ENCODE measurements at regions not wholly inside any gene's neighbourhood (a gene's known extent, or its start where the extent isn't known, plus 50 kb on each side); places are given as distances from the start of the nearest gene placed in this dataset.

- no peak overlapping the region for H4K91ac ChIP-seq (replicated peaks; ENCODE audit: insufficient read length, low read length)
- no peak overlapping the region for H4K5ac ChIP-seq (ENCODE audit: insufficient read length, low read depth, low read length)
- TF ChIP-seq ASH2L (IDR thresholded peaks at IDR 0.05; ENCODE audit: low read length) (no peak), TEAD4 (IDR thresholded peaks at IDR 0.05; ENCODE audit: low read depth, low read length) (no peak), KDM4A (IDR thresholded peaks at IDR 0.05; ENCODE audit: low read depth, low read length, severe bottlenecking) (no peak), POLR2A (IDR thresholded peaks at IDR 0.05; ENCODE audit: control extremely low read depth in 1 of 2, low read depth in 2 of 2, low read length in 2 of 2) (no peak), RXRA (IDR thresholded peaks at IDR 0.05; ENCODE audit: insufficient read depth, low read depth, low read length) (no peak)
- TF ChIP-seq, protein P1, sequence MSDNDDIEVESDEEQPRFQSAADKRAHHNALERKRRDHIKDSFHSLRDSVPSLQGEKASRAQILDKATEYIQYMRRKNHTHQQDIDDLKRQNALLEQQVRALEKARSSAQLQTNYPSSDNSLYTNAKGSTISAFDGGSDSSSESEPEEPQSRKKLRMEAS (IDR thresholded peaks at IDR 0.05): no peak
- no peak overlapping the region for H2BK20ac ChIP-seq (ENCODE audit: low read length)
- H3K18ac ChIP-seq (ENCODE audit: extremely low read depth, low read length): no peak overlapping the region
- DNase-seq (ENCODE audit: low read depth in 1 of 2, low spot score in 2 of 2) (no peak), FAIRE-seq (no peak)
- no peak overlapping the region for H3K14ac ChIP-seq (ENCODE audit: insufficient read length)
- H3K9ac ChIP-seq (replicated peaks in 1 of 4; ENCODE audit: extremely low read depth in 1 of 4, low read depth in 3 of 4, low read length in 3 of 4): no peak overlapping the region
- H3K27me3 ChIP-seq (replicated peaks in 1 of 4; ENCODE audit: control insufficient read depth in 3 of 4, extremely low read depth in 1 of 4, insufficient read depth in 3 of 4, low read length in 3 of 4): no peaks in the 10 kb centered on the region
- ChIA-PET CTCF (ENCODE audit: partially characterized antibody) (interaction anchor here (1.2 to 2.1 kb wide), 9 partner anchors 8 to 123 kb away, joined by 3 to 9 read pairs (median 4); no protein-coding TSS in a partner anchor), POLR2A (ENCODE audit: partially characterized antibody) (no interaction called here)
- no peaks in the 10 kb centered on the region for H4K20me1 ChIP-seq (replicated peaks in 1 of 2; ENCODE audit: control insufficient read depth in 1 of 2, insufficient read depth in 2 of 2, low read length in 2 of 2)
- no peak overlapping the region for H2BK12ac ChIP-seq (ENCODE audit: low read depth, low read length)
- H3K4me2 ChIP-seq (ENCODE audit: insufficient read depth in 1 of 2, low read depth in 2 of 2, low read length in 2 of 2): no peak overlapping the region
- H2AK5ac ChIP-seq (ENCODE audit: low read depth, low read length): no peak overlapping the region
- no peak overlapping the region for H3K4me3 ChIP-seq (ENCODE audit: extremely low read depth in 1 of 4, insufficient read depth in 2 of 4, low read depth in 3 of 4, low read length in 4 of 4)
- H3K23ac ChIP-seq (ENCODE audit: insufficient read length): no peak overlapping the region
- H3K56ac ChIP-seq (replicated peaks; ENCODE audit: insufficient read length, low read depth, low read length): no peak overlapping the region
- 85% methylated on average over 3 of the region's 6 CpGs; no CpG with 5 or more reads in 1 of the 2 experiments for WGBS, 2 experiments (ENCODE audit: extremely low coverage in 1 of 2, insufficient coverage in 1 of 2, insufficient read length in 1 of 2, insufficient replicate concordance in 2 of 2, low coverage in 1 of 2, low lambda C conversion rate in 2 of 2, missing lambda C conversion rate in 1 of 2)
- H3K9me3 ChIP-seq (ENCODE audit: insufficient read depth in 2 of 2, low read depth in 1 of 2, low read length in 1 of 2): no peaks in the 10 kb centered on the region
- H3K4me1 ChIP-seq (replicated peaks in 1 of 4; ENCODE audit: control insufficient read depth in 3 of 4, insufficient read depth in 4 of 4, low read length in 3 of 4): no peaks in the 10 kb centered on the region
- no peaks in the 10 kb centered on the region for H3K79me1 ChIP-seq (ENCODE audit: low read depth, low read length)
- no peak overlapping the region for H2BK15ac ChIP-seq (ENCODE audit: low read length)
- no peak overlapping the region for H2BK5ac ChIP-seq (ENCODE audit: low read depth, low read length)
- H3K36me3 ChIP-seq (ENCODE audit: control insufficient read depth in 2 of 4, insufficient read depth in 4 of 4, low read length in 3 of 4): no peaks in the 10 kb centered on the region
- no peaks in the 10 kb centered on the region for H3K23me2 ChIP-seq (ENCODE audit: low read depth, low read length)
- H2BK120ac ChIP-seq (replicated peaks; ENCODE audit: low read depth, low read length): no peak overlapping the region
- H3K27ac ChIP-seq (ENCODE audit: low read depth, low read length): no peak overlapping the region
- H4K8ac ChIP-seq (ENCODE audit: extremely low read depth, insufficient read depth, low read length): no peak overlapping the region
- no peak overlapping the region for H2AFZ ChIP-seq (ENCODE audit: low read length)
- H3K79me2 ChIP-seq (ENCODE audit: control insufficient read depth in 1 of 2, insufficient read depth in 2 of 2, low read length in 2 of 2): no peaks in the 10 kb centered on the region
- H3K4ac ChIP-seq (replicated peaks; ENCODE audit: insufficient read length, low read depth, low read length): no peak overlapping the region
Measured at GRCh38 chrX:49760290-49760890, 64.6 kb upstream of the PAGE1 start.

Data from H1 (cell line).